ENCODE measurements at regions not wholly inside any gene's neighbourhood (a gene's known extent, or its start where the extent isn't known, plus 50 kb on each side); places are given as distances from the start of the nearest gene placed in this dataset.
A peak's percentile ranks its signal among the peaks of the same experiment; 100 is the strongest.

- peak; percentile 60 for TF ChIP-seq REST (IDR thresholded peaks at IDR 0.05; ENCODE audit: borderline replicate concordance)
- no peak for TF ChIP-seq REST (CRISPR knock-in tag; IDR thresholded peaks at IDR 0.05; ENCODE audit: low read depth)
- peak; percentile 39; the same call in 1 of the 2 replicates for TF ChIP-seq ELF1 (tag; IDR thresholded peaks at IDR 0.05)
- TF ChIP-seq CBFA2T2 (conservative IDR thresholded peaks at IDR 0.05): peak; percentile 21; the same call in 1 of the 2 replicates
- TF ChIP-seq RAD51 (IDR thresholded peaks at IDR 0.05; ENCODE audit: borderline replicate concordance, low read depth): peak; percentile 82
- TF ChIP-seq SAFB2 (IDR thresholded peaks at IDR 0.05; ENCODE audit: borderline replicate concordance, low read depth, low read length, severe bottlenecking): no peak
- TF ChIP-seq ZFP36 (IDR thresholded peaks at IDR 0.05; ENCODE audit: low read depth, low read length, partially characterized antibody): no peak
- TF ChIP-seq RHOXF2B (CRISPR knock-in tag; conservative IDR thresholded peaks at IDR 0.05): no peak
- TF ChIP-seq NFYB (IDR thresholded peaks at IDR 0.05; ENCODE audit: extremely low read depth, insufficient read length): peak; percentile 80
- TF ChIP-seq SNRNP70 (optimal IDR thresholded peaks at IDR 0.05; ENCODE audit: low read depth, low read length): no peak
- TF ChIP-seq EHMT2 (IDR thresholded peaks at IDR 0.05): peak; percentile 81; the same call in 1 of the 2 replicates
- TF ChIP-seq RBM25 (IDR thresholded peaks at IDR 0.05; ENCODE audit: low read depth, low read length, severe bottlenecking): peak; percentile 57
- TF ChIP-seq NR2C1 (IDR thresholded peaks at IDR 0.05): no peak
- TF ChIP-seq NR2C1 (tag; IDR thresholded peaks at IDR 0.05): peak; percentile 43; the same call in 1 of the 2 replicates
- no peak for TF ChIP-seq GTF2B (IDR thresholded peaks at IDR 0.05; ENCODE audit: extremely low read depth, insufficient read length)
Observed at GRCh38 chr21:31490443-31490842, 146.4 kb upstream of the TIAM1 start (continued).
